ENCODE measurements at regions not wholly inside any gene's neighbourhood (a gene's known extent, or its start where the extent isn't known, plus 50 kb on each side); places are given as distances from the start of the nearest gene placed in this dataset.

GRCh38 chr14:97704316-97704885 lies 907.2 kb downstream of the VRK1 start:
- no peak overlapping the region for H3K27ac Mint-ChIP-seq (ENCODE audit: unreplicated experiment)
- no peak for DNase-seq (ENCODE audit: low read depth)

GRCh38 chr14:97705107-97705506 lies 907.9 kb downstream of the VRK1 start:
- no peaks in the 10 kb centered on the region for H4K20me1 ChIP-seq (ENCODE audit: insufficient read depth, low read length)
- H3K9me3 ChIP-seq (ENCODE audit: insufficient read depth, low read depth, low read length) = no peaks in the 10 kb centered on the region
- H3K9ac ChIP-seq (ENCODE audit: low read length) = no peak overlapping the region
- no peaks in the 10 kb centered on the region for H3K4me1 ChIP-seq (ENCODE audit: insufficient read depth, low read length)
- H3K4me2 ChIP-seq (ENCODE audit: low read length) = no peak overlapping the region
- no peak overlapping the region for H2AFZ ChIP-seq (ENCODE audit: low read depth, low read length)
- TF ChIP-seq, protein P1, sequence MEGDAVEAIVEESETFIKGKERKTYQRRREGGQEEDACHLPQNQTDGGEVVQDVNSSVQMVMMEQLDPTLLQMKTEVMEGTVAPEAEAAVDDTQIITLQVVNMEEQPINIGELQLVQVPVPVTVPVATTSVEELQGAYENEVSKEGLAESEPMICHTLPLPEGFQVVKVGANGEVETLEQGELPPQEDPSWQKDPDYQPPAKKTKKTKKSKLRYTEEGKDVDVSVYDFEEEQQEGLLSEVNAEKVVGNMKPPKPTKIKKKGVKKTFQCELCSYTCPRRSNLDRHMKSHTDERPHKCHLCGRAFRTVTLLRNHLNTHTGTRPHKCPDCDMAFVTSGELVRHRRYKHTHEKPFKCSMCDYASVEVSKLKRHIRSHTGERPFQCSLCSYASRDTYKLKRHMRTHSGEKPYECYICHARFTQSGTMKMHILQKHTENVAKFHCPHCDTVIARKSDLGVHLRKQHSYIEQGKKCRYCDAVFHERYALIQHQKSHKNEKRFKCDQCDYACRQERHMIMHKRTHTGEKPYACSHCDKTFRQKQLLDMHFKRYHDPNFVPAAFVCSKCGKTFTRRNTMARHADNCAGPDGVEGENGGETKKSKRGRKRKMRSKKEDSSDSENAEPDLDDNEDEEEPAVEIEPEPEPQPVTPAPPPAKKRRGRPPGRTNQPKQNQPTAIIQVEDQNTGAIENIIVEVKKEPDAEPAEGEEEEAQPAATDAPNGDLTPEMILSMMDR (IDR thresholded peaks at IDR 0.05; ENCODE audit: insufficient read depth, low read depth, low read length) = no peak
- TF ChIP-seq EZH2 (IDR thresholded peaks at IDR 0.05; ENCODE audit: insufficient read depth, low read length) = no peak
- no peak overlapping the region for H3K27ac ChIP-seq (ENCODE audit: low read depth, low read length)
- Mint-ChIP-seq H3K36me3 (ENCODE audit: low read depth, unreplicated experiment) (no peaks in the 10 kb centered on the region), H3K4me3 (ENCODE audit: unreplicated experiment) (no peak overlapping the region), H3K27ac (ENCODE audit: unreplicated experiment) (no peak overlapping the region), H3K27me3 (ENCODE audit: low read depth, unreplicated experiment) (peaks cover 2% of the 10 kb centered on the region), H3K9me3 (ENCODE audit: unreplicated experiment) (no peaks in the 10 kb centered on the region), H3K4me1 (ENCODE audit: low read depth, unreplicated experiment) (no peaks in the 10 kb centered on the region)
- H3K36me3 ChIP-seq (ENCODE audit: insufficient read depth, low read length) = no peaks in the 10 kb centered on the region
- H3K4me3 ChIP-seq (ENCODE audit: insufficient read depth, low read depth, low read length) = no peak overlapping the region
- no peak for DNase-seq (ENCODE audit: low read depth)
- H3K27me3 ChIP-seq (ENCODE audit: insufficient read depth, low read length) = no peaks in the 10 kb centered on the region
- H3K79me2 ChIP-seq (ENCODE audit: insufficient read depth, low read length) = no peaks in the 10 kb centered on the region
- FAIRE-seq = no peak

More at GRCh38 chr14:97704316-97704885, 907.2 kb downstream of the VRK1 start:
- H3K4me1 ChIP-seq (ENCODE audit: insufficient read depth, low read length) = no peaks in the 10 kb centered on the region
- no peak overlapping the region for H3K9ac ChIP-seq (ENCODE audit: low read length)
- no peak overlapping the region for H3K27ac ChIP-seq (ENCODE audit: low read depth, low read length)
- H2AFZ ChIP-seq (ENCODE audit: low read depth, low read length) = no peak overlapping the region
- H3K9me3 Mint-ChIP-seq (ENCODE audit: unreplicated experiment) = no peaks in the 10 kb centered on the region
- no peak for FAIRE-seq
- no peaks in the 10 kb centered on the region for H3K4me1 Mint-ChIP-seq (ENCODE audit: low read depth, unreplicated experiment)
- no peaks in the 10 kb centered on the region for H4K20me1 ChIP-seq (ENCODE audit: insufficient read depth, low read length)
- H3K9me3 ChIP-seq (ENCODE audit: insufficient read depth, low read depth, low read length) = no peaks in the 10 kb centered on the region
- no peaks in the 10 kb centered on the region for H3K36me3 ChIP-seq (ENCODE audit: insufficient read depth, low read length)
- H3K4me3 Mint-ChIP-seq (ENCODE audit: unreplicated experiment) = no peak overlapping the region
- TF ChIP-seq, protein P1 (IDR thresholded peaks at IDR 0.05; ENCODE audit: insufficient read depth, low read depth, low read length) = no peak
- TF ChIP-seq EZH2 (IDR thresholded peaks at IDR 0.05; ENCODE audit: insufficient read depth, low read length) = no peak
- H3K36me3 Mint-ChIP-seq (ENCODE audit: low read depth, unreplicated experiment) = no peaks in the 10 kb centered on the region
- peaks cover under 1% of the 10 kb centered on the region for H3K27me3 Mint-ChIP-seq (ENCODE audit: low read depth, unreplicated experiment)
- no peak overlapping the region for H3K4me2 ChIP-seq (ENCODE audit: low read length)
- no peak overlapping the region for H3K4me3 ChIP-seq (ENCODE audit: insufficient read depth, low read depth, low read length)
- H3K27me3 ChIP-seq (ENCODE audit: insufficient read depth, low read length) = no peaks in the 10 kb centered on the region
- H3K79me2 ChIP-seq (ENCODE audit: insufficient read depth, low read length) = no peaks in the 10 kb centered on the region

DNA sequence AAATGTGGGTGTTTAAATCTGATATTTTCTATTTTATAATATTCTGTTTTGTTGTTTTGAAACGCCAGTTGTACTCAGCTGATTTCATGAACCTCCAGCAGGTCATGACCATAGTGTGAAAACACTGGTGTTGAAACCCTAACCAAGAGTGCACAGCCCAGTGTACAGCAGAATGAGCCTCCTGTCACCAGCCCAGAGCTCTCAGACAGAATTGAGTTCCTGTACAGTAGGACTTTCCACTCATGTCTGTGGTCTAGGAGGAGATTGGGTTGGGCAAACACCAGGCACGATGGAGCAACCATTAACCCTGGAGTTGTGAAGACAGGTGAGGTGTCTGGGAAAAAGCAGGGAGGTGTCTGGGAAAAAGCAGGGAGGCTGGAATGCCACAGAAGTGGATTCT lies 908.8 kb downstream of the VRK1 start:
- H3K79me2 ChIP-seq (ENCODE audit: insufficient read depth, low read length) = no peaks in the 10 kb centered on the region
- H2AFZ ChIP-seq (ENCODE audit: low read depth, low read length) = no peak overlapping the region
- Mint-ChIP-seq H3K4me1 (ENCODE audit: low read depth, unreplicated experiment) (no peaks in the 10 kb centered on the region), H3K36me3 (ENCODE audit: low read depth, unreplicated experiment) (no peaks in the 10 kb centered on the region), H3K27ac (ENCODE audit: unreplicated experiment) (no peak overlapping the region), H3K27me3 (ENCODE audit: low read depth, unreplicated experiment) (peaks cover 2% of the 10 kb centered on the region), H3K4me3 (ENCODE audit: unreplicated experiment) (no peak overlapping the region), H3K9me3 (ENCODE audit: unreplicated experiment) (no peaks in the 10 kb centered on the region)
- H3K36me3 ChIP-seq (ENCODE audit: insufficient read depth, low read length) = no peaks in the 10 kb centered on the region
- no peaks in the 10 kb centered on the region for H3K4me1 ChIP-seq (ENCODE audit: insufficient read depth, low read length)
- no peak overlapping the region for H3K9ac ChIP-seq (ENCODE audit: low read length)
- no peaks in the 10 kb centered on the region for H3K27me3 ChIP-seq (ENCODE audit: insufficient read depth, low read length)
- H3K4me2 ChIP-seq (ENCODE audit: low read length) = no peak overlapping the region
- FAIRE-seq (no peak), DNase-seq (ENCODE audit: low read depth) (no peak)
- H3K9me3 ChIP-seq (ENCODE audit: insufficient read depth, low read depth, low read length) = no peaks in the 10 kb centered on the region
- no peak overlapping the region for H3K4me3 ChIP-seq (ENCODE audit: insufficient read depth, low read depth, low read length)
- TF ChIP-seq, protein P1 (IDR thresholded peaks at IDR 0.05; ENCODE audit: insufficient read depth, low read depth, low read length) = no peak
- H4K20me1 ChIP-seq (ENCODE audit: insufficient read depth, low read length) = no peaks in the 10 kb centered on the region
- no peak overlapping the region for H3K27ac ChIP-seq (ENCODE audit: low read depth, low read length)

All from astrocyte (in vitro differentiated cells and primary cell).